Activated CD8-positive, alpha-beta memory T cell treated with anti-CD3 and anti-CD28 coated beads for 36 hours (primary cell): ENCODE measurements at regions not wholly inside any gene's neighbourhood (a gene's known extent, or its start where the extent isn't known, plus 50 kb on each side); places are given as distances from the start of the nearest gene placed in this dataset.
"Not testable (repeated sequence)": the region's sequence is repeated elsewhere in the genome, so short reads cannot be mapped to it uniquely, and the experiment has no call there.

Experiments used
- CTCF ChIA-PET: fragments of 350-600 bp; sonication (Branson Sonifier 250); formaldehyde crosslinking; loops from one replicate; lab custom pipeline; 2021; ENCODE audit warnings: antibody characterized with exemption; lab: Charles Lee
- POLR2A ChIA-PET: fragments of 350-600 bp; sonication (Branson Sonifier 250); formaldehyde crosslinking; loops from one replicate; lab custom pipeline; 2021; ENCODE audit warnings: antibody characterized with exemption; lab: Charles Lee

GRCh38 chr6:1170794-1171193 is 141.1 kb upstream of the FOXQ1 start:
- CTCF ChIA-PET = no interaction called here

GRCh38 chr6:1164600-1164999 is 147.3 kb upstream of the FOXQ1 start:
- ChIA-PET CTCF (no interaction called here), POLR2A (no interaction called here)

More at GRCh38 chr6:1170794-1171193, 141.1 kb upstream of the FOXQ1 start:
- POLR2A ChIA-PET = no interaction called here

- POLR2A ChIA-PET = no interaction called here
- CTCF ChIA-PET = no interaction called here
Observed at GRCh38 chr6:1163501-1163900, 148.4 kb upstream of the FOXQ1 start.

- CTCF ChIA-PET = no interaction called here
- POLR2A ChIA-PET = no interaction called here
Observed at GRCh38 chr6:1162367-1163275, 149.3 kb upstream of the FOXQ1 start.

GRCh38 chr6:1156411-1156810 is 155.5 kb upstream of the FOXQ1 start:
- POLR2A ChIA-PET, CTCF ChIA-PET: not testable (repeated sequence)

- CTCF ChIA-PET = no interaction called here
- POLR2A ChIA-PET = no interaction called here
Observed at GRCh38 chr6:1153696-1154245, 158.1 kb upstream of the FOXQ1 start.

GRCh38 chr6:1146500-1146899 is 165.4 kb upstream of the FOXQ1 start:
- ChIA-PET POLR2A (no interaction called here), CTCF (no interaction called here)

GRCh38 chr6:1145768-1146218 is 166.1 kb upstream of the FOXQ1 start:
- CTCF ChIA-PET = no interaction called here
- POLR2A ChIA-PET = no interaction called here

GRCh38 chr6:1144842-1145767 is 166.8 kb upstream of the FOXQ1 start:
- POLR2A ChIA-PET = no interaction called here

GRCh38 chr6:1143655-1144054 is 168.2 kb upstream of the FOXQ1 start:
- CTCF ChIA-PET = no interaction called here
- POLR2A ChIA-PET = no interaction called here

More at GRCh38 chr6:1144842-1145767, 166.8 kb upstream of the FOXQ1 start:
- CTCF ChIA-PET = no interaction called here

GRCh38 chr6:1139155-1139890 is 172.6 kb upstream of the FOXQ1 start:
- CTCF ChIA-PET = no interaction called here
- POLR2A ChIA-PET = no interaction called here

- ChIA-PET CTCF (no interaction called here), POLR2A (no interaction called here)
Observed at GRCh38 chr6:1137849-1138248, 174.0 kb upstream of the FOXQ1 start.

GRCh38 chr6:1136827-1137226 is 175.1 kb upstream of the FOXQ1 start:
- ChIA-PET POLR2A (no interaction called here), CTCF (no interaction called here)

- POLR2A ChIA-PET = no interaction called here
- CTCF ChIA-PET = no interaction called here
Observed at GRCh38 chr6:1136415-1136774, 175.5 kb upstream of the FOXQ1 start.

GRCh38 chr6:1135726-1136414 is 176.0 kb upstream of the FOXQ1 start:
- CTCF ChIA-PET = no interaction called here
- POLR2A ChIA-PET = no interaction called here

GRCh38 chr6:1131285-1132079 is 180.4 kb upstream of the FOXQ1 start:
- ChIA-PET CTCF (no interaction called here), POLR2A (no interaction called here)

- ChIA-PET CTCF (no interaction called here), POLR2A (no interaction called here)
Observed at GRCh38 chr6:1130709-1131108, 181.2 kb upstream of the FOXQ1 start.

GRCh38 chr6:1129131-1129530 is 182.8 kb upstream of the FOXQ1 start:
- CTCF ChIA-PET = no interaction called here

More at GRCh38 chr6:1129131-1129530, 182.8 kb upstream of the FOXQ1 start:
- POLR2A ChIA-PET = no interaction called here
